HepG2 (cell line): ENCODE measurements at regions not wholly inside any gene's neighbourhood (a gene's known extent, or its start where the extent isn't known, plus 50 kb on each side); places are given as distances from the start of the nearest gene placed in this dataset.

Experiments used
- ATAC-seq: fragments of 200-7000 bp; cut with Tn5 transposase; 3 replicates; pipeline ENCODE4 v1.9.1; 2020; ENCODE audit warnings: mild to moderate bottlenecking, moderate library complexity
- BruUV-seq: library from RNA; stranded (reverse); fragments of 400-500 nt; replicated peaks from 2 replicates; lab custom pipeline; 2021; lab: Mats Ljungman, UMichigan
- CTCF ChIA-PET: fragments of 300-600 bp; formaldehyde crosslinking; extraction: SDS; loops from one replicate; lab custom pipeline; 2021; ENCODE audit warnings: low total read pairs, inconsistent platforms, low intra/inter-chr PET ratio; lab: Yijun Ruan, JAX
- POLR2A ChIA-PET: fragments of 350-600 bp; sonication (Branson Sonifier 250); formaldehyde crosslinking; loops from one replicate; lab custom pipeline; 2020; ENCODE audit warnings: antibody characterized with exemption, inconsistent platforms; lab: Yijun Ruan, JAX
- DNase-seq: peaks from one replicate; pipeline ENCODE4 v3.0.0-alpha.2; 2015; ENCODE audit warnings: low spot score
- FAIRE-seq: peaks from 3 replicates; lab custom pipeline; 2011; peaks lifted over from hg19 to GRCh38; lab: Jason Lieb, UNC
- H2AFZ ChIP-seq: one replicate; pipeline ENCODE4 v1.6.1; 2011; ENCODE audit warnings: low read length, inconsistent platforms
- H3K27ac ChIP-seq: fragments of 300-600 bp; 3 replicates; pipeline ENCODE4 v1.8.0; 2011; ENCODE audit warnings: mixed run types, mild to moderate bottlenecking, mixed read lengths, low read length, inconsistent platforms; ENCODE audit not compliant: insufficient read depth; ENCODE audit errors: extremely low read length
- H3K27me3 ChIP-seq, 2 experiments: fragments of 200-600 bp in 1 of 2; 2 replicates in 1 of 2; 3 replicates in 1 of 2; pipeline versions ENCODE4 v1.6.0 to v1.8.0; 2011; ENCODE audit warnings: low read length in 2 of 2, mild to moderate bottlenecking in 2 of 2, moderate library complexity in 2 of 2, inconsistent platforms in 1 of 2; ENCODE audit not compliant: insufficient read depth in 2 of 2, control insufficient read depth in 1 of 2
- H3K36me3 ChIP-seq, 2 experiments: fragments of 200-600 bp in 1 of 2; replicated peaks in 1 of 2; 2 replicates in 1 of 2; 3 replicates in 1 of 2; pipeline versions ENCODE4 v1.5.1 to v1.8.0; 2011; ENCODE audit warnings: low read length in 2 of 2, inconsistent platforms in 1 of 2; ENCODE audit not compliant: insufficient read depth in 2 of 2, control insufficient read depth in 1 of 2
- H3K4me1 ChIP-seq: 2 replicates; pipeline ENCODE4 v1.5.1; 2012; ENCODE audit warnings: low read length, inconsistent platforms; ENCODE audit not compliant: insufficient read depth
- H3K4me2 ChIP-seq: 2 replicates; pipeline ENCODE4 v1.6.0; 2011; ENCODE audit warnings: low read depth, low read length, inconsistent platforms
- H3K4me3 ChIP-seq, 3 experiments: fragments of 200-600 bp in 1 of 3; sonication (generic), shearing (Covaris generic) in 1 of 3; replicated peaks in 1 of 3; 2 replicates each; pipeline ENCODE4 v1.5.1; 2011 to 2016; ENCODE audit warnings: low read length in 3 of 3, inconsistent platforms in 2 of 3, low read depth in 2 of 3, mild to moderate bottlenecking in 2 of 3, control low read depth in 1 of 3, mixed read lengths in 1 of 3; ENCODE audit not compliant: insufficient read depth in 1 of 3
- H3K79me2 ChIP-seq: one replicate; pipeline ENCODE4 v1.6.1; 2011; ENCODE audit warnings: low read length, inconsistent platforms; ENCODE audit not compliant: insufficient read depth
- H3K9ac ChIP-seq: 2 replicates; pipeline ENCODE4 v1.6.0; 2011; ENCODE audit warnings: mild to moderate bottlenecking, low read depth, low read length, inconsistent platforms; ENCODE audit not compliant: insufficient read depth
- H3K9me3 ChIP-seq: 2 replicates; pipeline ENCODE4 v1.5.1; 2012; ENCODE audit warnings: mild to moderate bottlenecking, low read length
- H4K20me1 ChIP-seq: 2 replicates; pipeline ENCODE4 v1.6.0; 2011; ENCODE audit warnings: inconsistent platforms, mild to moderate bottlenecking, low read length, moderate library complexity; ENCODE audit not compliant: insufficient read depth
- ADNP ChIP-seq: sonication (generic); formaldehyde crosslinking; IDR thresholded peaks from 2 replicates; pipeline ENCODE4 v1.4.0; 2020; ENCODE audit warnings: missing genetic modification reagents
- CAMTA2 ChIP-seq: sonication (generic); formaldehyde crosslinking; IDR thresholded peaks from 2 replicates; pipeline ENCODE4 v1.4.0; 2020; ENCODE audit warnings: mild to moderate bottlenecking, missing genetic modification reagents, borderline replicate concordance
- FOXA1 ChIP-seq, 2 experiments: fragments of 450-650 bp in 1 of 2; sonication (generic) in 1 of 2; formaldehyde crosslinking in 1 of 2; IDR thresholded peaks; 2 replicates each; pipeline versions ENCODE4 v1.4.0 to v1.6.1; 2016 to 2020; ENCODE audit warnings: missing genetic modification reagents in 1 of 2
- FOXJ3 ChIP-seq: sonication (generic); formaldehyde crosslinking; IDR thresholded peaks from 2 replicates; pipeline ENCODE4 v1.4.0; 2020; ENCODE audit warnings: missing genetic modification reagents, mild to moderate bottlenecking, borderline replicate concordance
- HOXA9 ChIP-seq: sonication (generic); formaldehyde crosslinking; IDR thresholded peaks from 2 replicates; pipeline ENCODE4 v1.8.1; 2022; ENCODE audit warnings: missing genetic modification reagents, mild to moderate bottlenecking, moderate library complexity, borderline replicate concordance
- KDM4B ChIP-seq: sonication (generic); formaldehyde crosslinking; IDR thresholded peaks from 2 replicates; pipeline ENCODE4 v1.4.0; 2020; ENCODE audit warnings: missing genetic modification reagents
- MAFF ChIP-seq: IDR thresholded peaks from 2 replicates; pipeline ENCODE4 v1.6.1; 2011; ENCODE audit warnings: low read depth, low read length, improper control_type of control experiment
- MED1 ChIP-seq: sonication (generic); formaldehyde crosslinking; IDR thresholded peaks from 2 replicates; pipeline ENCODE4 v1.4.0; 2020; ENCODE audit warnings: missing genetic modification reagents
- SMARCE1 ChIP-seq: fragments of 450-650 bp; IDR thresholded peaks from 2 replicates; pipeline ENCODE4 v1.6.1; 2017; ENCODE audit warnings: borderline replicate concordance
- SSRP1 ChIP-seq: IDR thresholded peaks from 2 replicates; pipeline ENCODE4 v1.6.1; 2016; ENCODE audit warnings: control low read depth
- ZBTB3 ChIP-seq: sonication (generic); formaldehyde crosslinking; IDR thresholded peaks from 2 replicates; pipeline ENCODE4 v1.4.0; 2020; ENCODE audit warnings: low read depth, mild to moderate bottlenecking, moderate library complexity, missing genetic modification reagents, borderline replicate concordance
- ZFYVE20 ChIP-seq: sonication (generic); formaldehyde crosslinking; IDR thresholded peaks from 2 replicates; pipeline ENCODE4 v1.8.0; 2023; ENCODE audit warnings: low read depth, mild to moderate bottlenecking, moderate library complexity, missing genetic modification reagents, borderline replicate concordance
- ZNF83 ChIP-seq: sonication (generic); formaldehyde crosslinking; IDR thresholded peaks from 2 replicates; pipeline ENCODE4 v1.4.0; 2020; ENCODE audit warnings: missing genetic modification reagents, mild to moderate bottlenecking, borderline replicate concordance
- WGBS: methylation state at CpG from one replicate; pipeline ENCODE4 v1.1.6; 2017; ENCODE audit warnings: low lambda C conversion rate; 5-methylcytosine and 5-hydroxymethylcytosine counted together
- in situ Hi-C: cut with HindIII; loops from 2 replicates; pipeline ENCODE4 v1.10.0; 2017; ENCODE audit warnings: low pct_unique_long_range_greater_than_20kb; ENCODE audit not compliant: extremely low pct_ligation_motif_present
- intact Hi-C: fragments of 100-400 bp; cut with micrococcal nuclease; formaldehyde crosslinking; loops from one replicate; pipeline ENCODE4 v1.10.0; 2022; ENCODE audit not compliant: unreplicated experiment
- TF ChIP-seq, protein P1 (sequence below): sonication (generic); formaldehyde crosslinking; IDR thresholded peaks from 2 replicates; pipeline ENCODE4 v1.5.1; 2020; ENCODE audit warnings: missing genetic modification reagents, mild to moderate bottlenecking, borderline replicate concordance
- TF ChIP-seq, protein P2 (sequence below): sonication (generic); formaldehyde crosslinking; IDR thresholded peaks from 2 replicates; pipeline ENCODE4 v1.8.0; 2022; ENCODE audit warnings: missing genetic modification reagents, low read depth, mild to moderate bottlenecking, borderline replicate concordance
- TF ChIP-seq, protein P3 (sequence below): sonication (generic); formaldehyde crosslinking; IDR thresholded peaks from 2 replicates; pipeline ENCODE4 v1.4.0; 2020; ENCODE audit warnings: missing genetic modification reagents
- TF ChIP-seq, protein P4 (sequence below): sonication (generic); formaldehyde crosslinking; conservative IDR thresholded peaks from 2 replicates; pipeline ENCODE4 v1.8.0; 2022; ENCODE audit warnings: low read depth, missing genetic modification reagents
- TF ChIP-seq, protein P5 (sequence below): sonication (generic); formaldehyde crosslinking; IDR thresholded peaks from 2 replicates; pipeline ENCODE4 v1.5.1; 2020; ENCODE audit warnings: mild to moderate bottlenecking, missing genetic modification reagents, moderate library complexity
- TF ChIP-seq, protein P6 (sequence below): IDR thresholded peaks from 2 replicates; pipeline ENCODE4 v1.6.1; 2016; ENCODE audit warnings: low read depth, borderline replicate concordance

DNA sequence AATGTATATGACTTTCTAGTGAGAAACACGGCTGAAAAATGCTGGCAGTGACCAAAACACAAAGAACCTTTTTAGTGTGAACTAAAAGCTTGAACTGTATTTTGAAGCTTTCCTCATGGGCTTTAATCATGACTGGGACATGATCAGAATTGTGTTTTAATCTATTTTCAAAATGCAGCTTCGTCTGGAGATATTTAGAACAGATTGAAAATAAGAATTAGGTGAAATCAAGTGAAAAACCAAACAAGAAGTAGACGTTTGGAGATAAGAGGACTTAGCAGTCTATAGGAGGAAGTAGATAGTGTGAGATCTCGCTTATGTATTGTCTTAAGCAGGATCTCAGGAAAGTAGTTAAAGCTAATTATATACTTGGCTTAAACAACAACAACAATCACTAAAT is 865.4 kb upstream of the MBL2 start:
- ATAC-seq (no peak), DNase-seq (no peak), FAIRE-seq (no peak)
- ChIA-PET POLR2A (no interaction called here), CTCF (no interaction called here)
- Histone ChIP-seq H3K4me2 (no peak overlapping the region), H3K9ac (no peak overlapping the region), H2AFZ (no peak overlapping the region), H3K4me3 (no peak overlapping the region), H3K79me2 (no peaks in the 10 kb centered on the region), H3K36me3 (no peaks in the 10 kb centered on the region), H3K27me3 (no peaks in the 10 kb centered on the region), H3K9me3 (no peaks in the 10 kb centered on the region), H3K27ac (no peak overlapping the region), H3K4me1 (no peaks in the 10 kb centered on the region), H4K20me1 (no peaks in the 10 kb centered on the region)
- intact Hi-C loops (no loop called here), in situ Hi-C loops (no loop called here)
- WGBS = 2% methylated on average over 4 of the region's 4 CpGs
- no TSS peak for BruUV-seq
- TF ChIP-seq, protein P1, sequence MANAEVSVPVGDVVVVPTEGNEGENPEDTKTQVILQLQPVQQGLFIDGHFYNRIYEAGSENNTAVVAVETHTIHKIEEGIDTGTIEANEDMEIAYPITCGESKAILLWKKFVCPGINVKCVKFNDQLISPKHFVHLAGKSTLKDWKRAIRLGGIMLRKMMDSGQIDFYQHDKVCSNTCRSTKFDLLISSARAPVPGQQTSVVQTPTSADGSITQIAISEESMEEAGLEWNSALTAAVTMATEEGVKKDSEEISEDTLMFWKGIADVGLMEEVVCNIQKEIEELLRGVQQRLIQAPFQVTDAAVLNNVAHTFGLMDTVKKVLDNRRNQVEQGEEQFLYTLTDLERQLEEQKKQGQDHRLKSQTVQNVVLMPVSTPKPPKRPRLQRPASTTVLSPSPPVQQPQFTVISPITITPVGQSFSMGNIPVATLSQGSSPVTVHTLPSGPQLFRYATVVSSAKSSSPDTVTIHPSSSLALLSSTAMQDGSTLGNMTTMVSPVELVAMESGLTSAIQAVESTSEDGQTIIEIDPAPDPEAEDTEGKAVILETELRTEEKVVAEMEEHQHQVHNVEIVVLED (CRISPR knock-in tag) = no peak
- TF ChIP-seq ZNF83 (CRISPR knock-in tag) = no peak
- no peak for TF ChIP-seq CAMTA2 (CRISPR knock-in tag)
- TF ChIP-seq SSRP1 = no peak
- TF ChIP-seq FOXA1 (IDR thresholded peaks at IDR 0.05) = no peak
- no peak for TF ChIP-seq FOXA1 (CRISPR knock-in tag; IDR thresholded peaks at IDR 0.05)
- TF ChIP-seq, protein P2, sequence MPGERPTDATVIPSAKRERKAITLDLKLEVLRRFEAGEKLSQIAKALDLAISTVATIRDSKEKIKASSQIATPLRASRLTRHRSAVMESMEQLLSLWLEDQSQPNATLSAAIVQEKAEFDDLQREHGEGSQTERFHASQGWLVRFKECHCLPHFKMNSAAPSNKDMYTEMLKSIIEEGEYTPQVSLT (CRISPR knock-in tag) = no peak
- TF ChIP-seq, protein P3, sequence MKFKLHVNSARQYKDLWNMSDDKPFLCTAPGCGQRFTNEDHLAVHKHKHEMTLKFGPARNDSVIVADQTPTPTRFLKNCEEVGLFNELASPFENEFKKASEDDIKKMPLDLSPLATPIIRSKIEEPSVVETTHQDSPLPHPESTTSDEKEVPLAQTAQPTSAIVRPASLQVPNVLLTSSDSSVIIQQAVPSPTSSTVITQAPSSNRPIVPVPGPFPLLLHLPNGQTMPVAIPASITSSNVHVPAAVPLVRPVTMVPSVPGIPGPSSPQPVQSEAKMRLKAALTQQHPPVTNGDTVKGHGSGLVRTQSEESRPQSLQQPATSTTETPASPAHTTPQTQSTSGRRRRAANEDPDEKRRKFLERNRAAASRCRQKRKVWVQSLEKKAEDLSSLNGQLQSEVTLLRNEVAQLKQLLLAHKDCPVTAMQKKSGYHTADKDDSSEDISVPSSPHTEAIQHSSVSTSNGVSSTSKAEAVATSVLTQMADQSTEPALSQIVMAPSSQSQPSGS (CRISPR knock-in tag) = no peak
- TF ChIP-seq HOXA9 (CRISPR knock-in tag) = no peak
- no peak for TF ChIP-seq SMARCE1
- TF ChIP-seq FOXJ3 (CRISPR knock-in tag) = no peak
- TF ChIP-seq, protein P4, sequence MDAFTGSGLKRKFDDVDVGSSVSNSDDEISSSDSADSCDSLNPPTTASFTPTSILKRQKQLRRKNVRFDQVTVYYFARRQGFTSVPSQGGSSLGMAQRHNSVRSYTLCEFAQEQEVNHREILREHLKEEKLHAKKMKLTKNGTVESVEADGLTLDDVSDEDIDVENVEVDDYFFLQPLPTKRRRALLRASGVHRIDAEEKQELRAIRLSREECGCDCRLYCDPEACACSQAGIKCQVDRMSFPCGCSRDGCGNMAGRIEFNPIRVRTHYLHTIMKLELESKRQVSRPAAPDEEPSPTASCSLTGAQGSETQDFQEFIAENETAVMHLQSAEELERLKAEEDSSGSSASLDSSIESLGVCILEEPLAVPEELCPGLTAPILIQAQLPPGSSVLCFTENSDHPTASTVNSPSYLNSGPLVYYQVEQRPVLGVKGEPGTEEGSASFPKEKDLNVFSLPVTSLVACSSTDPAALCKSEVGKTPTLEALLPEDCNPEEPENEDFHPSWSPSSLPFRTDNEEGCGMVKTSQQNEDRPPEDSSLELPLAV (CRISPR knock-in tag) = no peak
- TF ChIP-seq, protein P5, sequence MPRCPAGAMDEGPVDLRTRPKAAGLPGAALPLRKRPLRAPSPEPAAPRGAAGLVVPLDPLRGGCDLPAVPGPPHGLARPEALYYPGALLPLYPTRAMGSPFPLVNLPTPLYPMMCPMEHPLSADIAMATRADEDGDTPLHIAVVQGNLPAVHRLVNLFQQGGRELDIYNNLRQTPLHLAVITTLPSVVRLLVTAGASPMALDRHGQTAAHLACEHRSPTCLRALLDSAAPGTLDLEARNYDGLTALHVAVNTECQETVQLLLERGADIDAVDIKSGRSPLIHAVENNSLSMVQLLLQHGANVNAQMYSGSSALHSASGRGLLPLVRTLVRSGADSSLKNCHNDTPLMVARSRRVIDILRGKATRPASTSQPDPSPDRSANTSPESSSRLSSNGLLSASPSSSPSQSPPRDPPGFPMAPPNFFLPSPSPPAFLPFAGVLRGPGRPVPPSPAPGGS = no peak
- no peak for TF ChIP-seq ZBTB3 (CRISPR knock-in tag)
- no peak for TF ChIP-seq ZFYVE20 (CRISPR knock-in tag)
- TF ChIP-seq, protein P6, sequence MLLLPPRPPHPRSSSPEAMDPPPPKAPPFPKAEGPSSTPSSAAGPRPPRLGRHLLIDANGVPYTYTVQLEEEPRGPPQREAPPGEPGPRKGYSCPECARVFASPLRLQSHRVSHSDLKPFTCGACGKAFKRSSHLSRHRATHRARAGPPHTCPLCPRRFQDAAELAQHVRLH (CRISPR knock-in tag) = no peak
- TF ChIP-seq MAFF = no peak
- no peak for TF ChIP-seq MED1 (CRISPR knock-in tag)
- no peak for TF ChIP-seq ADNP (CRISPR knock-in tag)
- no peak for TF ChIP-seq KDM4B (CRISPR knock-in tag)
